ENCODE measurements at regions not wholly inside any gene's neighbourhood (a gene's known extent, or its start where the extent isn't known, plus 50 kb on each side); places are given as distances from the start of the nearest gene placed in this dataset.

GRCh38 chr6:21354805-21355238 lies 238.7 kb upstream of the SOX4 start:
- no peak for ATAC-seq
- TF ChIP-seq, protein P1, sequence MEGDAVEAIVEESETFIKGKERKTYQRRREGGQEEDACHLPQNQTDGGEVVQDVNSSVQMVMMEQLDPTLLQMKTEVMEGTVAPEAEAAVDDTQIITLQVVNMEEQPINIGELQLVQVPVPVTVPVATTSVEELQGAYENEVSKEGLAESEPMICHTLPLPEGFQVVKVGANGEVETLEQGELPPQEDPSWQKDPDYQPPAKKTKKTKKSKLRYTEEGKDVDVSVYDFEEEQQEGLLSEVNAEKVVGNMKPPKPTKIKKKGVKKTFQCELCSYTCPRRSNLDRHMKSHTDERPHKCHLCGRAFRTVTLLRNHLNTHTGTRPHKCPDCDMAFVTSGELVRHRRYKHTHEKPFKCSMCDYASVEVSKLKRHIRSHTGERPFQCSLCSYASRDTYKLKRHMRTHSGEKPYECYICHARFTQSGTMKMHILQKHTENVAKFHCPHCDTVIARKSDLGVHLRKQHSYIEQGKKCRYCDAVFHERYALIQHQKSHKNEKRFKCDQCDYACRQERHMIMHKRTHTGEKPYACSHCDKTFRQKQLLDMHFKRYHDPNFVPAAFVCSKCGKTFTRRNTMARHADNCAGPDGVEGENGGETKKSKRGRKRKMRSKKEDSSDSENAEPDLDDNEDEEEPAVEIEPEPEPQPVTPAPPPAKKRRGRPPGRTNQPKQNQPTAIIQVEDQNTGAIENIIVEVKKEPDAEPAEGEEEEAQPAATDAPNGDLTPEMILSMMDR (IDR thresholded peaks at IDR 0.05): no peak
- TF ChIP-seq POLR2A (IDR thresholded peaks at IDR 0.05): no peak
- no peak for TF ChIP-seq EP300 (IDR thresholded peaks at IDR 0.05)
- no peak for TF ChIP-seq POLR2AphosphoS5 (IDR thresholded peaks at IDR 0.05)
- no peak overlapping the region for H3K4me3 ChIP-seq
- WGBS, 2 donors (ENCODE audit: low coverage in 1 of 2): 54 to 65% methylated on average over 3 of the region's 3 CpGs
- no peaks in the 10 kb centered on the region for H3K27me3 ChIP-seq
- H3K9me3 ChIP-seq: no peaks in the 10 kb centered on the region
- no peak overlapping the region for H3K27ac ChIP-seq
- no peaks in the 10 kb centered on the region for H3K4me1 ChIP-seq
- H3K36me3 ChIP-seq: no peaks in the 10 kb centered on the region

- no peaks in the 10 kb centered on the region for H3K27me3 ChIP-seq
- 85 to 89% methylated on average over 3 of the region's 4 CpGs for WGBS, 2 donors (ENCODE audit: low coverage in 1 of 2)
- no peak overlapping the region for H3K4me3 ChIP-seq
- no peak for ATAC-seq
- H3K27ac ChIP-seq: no peak overlapping the region
- no peaks in the 10 kb centered on the region for H3K9me3 ChIP-seq
- H3K36me3 ChIP-seq: no peaks in the 10 kb centered on the region
- TF ChIP-seq, protein P1 (IDR thresholded peaks at IDR 0.05): no peak
- no peak for TF ChIP-seq EP300 (IDR thresholded peaks at IDR 0.05)
- TF ChIP-seq POLR2AphosphoS5 (IDR thresholded peaks at IDR 0.05): no peak
- TF ChIP-seq POLR2A (IDR thresholded peaks at IDR 0.05): no peak
- no peaks in the 10 kb centered on the region for H3K4me1 ChIP-seq
Observed at GRCh38 chr6:21355638-21356037, 237.9 kb upstream of the SOX4 start.

DNA sequence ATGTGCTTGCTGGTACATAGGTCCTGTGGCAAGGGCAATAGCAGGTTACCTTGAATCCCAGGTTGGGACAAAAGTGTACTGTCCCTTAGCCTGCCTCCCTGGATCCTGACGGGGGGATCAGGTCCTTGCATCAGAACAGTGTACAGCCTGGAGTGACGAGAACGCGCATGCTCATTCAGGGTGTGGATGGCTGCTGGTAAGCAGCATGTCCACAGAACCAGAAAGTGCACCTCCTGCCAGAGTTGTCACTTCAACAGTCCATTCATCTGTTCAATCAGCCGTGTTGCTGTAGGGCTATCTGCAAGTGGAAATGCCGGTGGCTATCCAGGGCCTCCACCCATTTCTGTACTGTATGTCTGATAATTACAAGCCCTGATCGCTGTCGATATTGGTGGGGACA lies 236.3 kb upstream of the SOX4 start:
- Histone ChIP-seq H3K27me3 (no peaks in the 10 kb centered on the region), H3K27ac (no peak overlapping the region), H3K4me1 (no peaks in the 10 kb centered on the region), H3K4me3 (no peak overlapping the region), H3K36me3 (no peaks in the 10 kb centered on the region), H3K9me3 (no peaks in the 10 kb centered on the region)
- WGBS, 2 donors (ENCODE audit: low coverage in 1 of 2): 92% methylated on average over 4 of the region's 8 CpGs; no CpG with 5 or more reads in 1 of the 2 donors
- TF ChIP-seq EP300 (IDR thresholded peaks at IDR 0.05) (no peak), POLR2AphosphoS5 (IDR thresholded peaks at IDR 0.05) (no peak), POLR2A (IDR thresholded peaks at IDR 0.05) (no peak)
- TF ChIP-seq, protein P1 (IDR thresholded peaks at IDR 0.05): no peak
- no peak for ATAC-seq

DNA sequence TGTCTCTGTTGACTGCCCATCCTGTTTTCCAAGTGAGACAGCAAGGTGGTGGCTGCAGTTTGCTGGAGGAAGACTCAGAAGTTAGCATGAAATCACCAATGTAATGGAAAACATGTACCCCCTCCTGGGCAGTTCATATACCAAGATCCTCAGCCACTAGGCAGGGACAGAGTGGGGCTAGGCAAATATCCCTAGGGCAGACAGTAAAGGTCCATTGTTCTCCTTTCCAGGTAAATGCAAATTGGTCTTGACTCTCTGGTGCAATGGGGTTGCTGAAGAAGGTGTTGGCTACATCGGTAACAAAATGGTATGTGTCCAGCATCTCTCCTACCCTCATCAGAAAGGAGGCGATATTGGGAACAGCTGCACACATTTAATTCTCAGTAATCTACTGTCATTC lies 233.6 kb upstream of the SOX4 start:
- WGBS, 2 donors (ENCODE audit: low coverage in 1 of 2): 80 to 96% methylated on average over 1 to 2 of the region's 2 CpGs
- H3K4me3 ChIP-seq: no peak overlapping the region
- H3K9me3 ChIP-seq: no peaks in the 10 kb centered on the region
- no peaks in the 10 kb centered on the region for H3K27me3 ChIP-seq
- no peak for ATAC-seq
- TF ChIP-seq EP300 (IDR thresholded peaks at IDR 0.05): no peak
- no peaks in the 10 kb centered on the region for H3K36me3 ChIP-seq
- H3K27ac ChIP-seq: no peak overlapping the region
- no peaks in the 10 kb centered on the region for H3K4me1 ChIP-seq

GRCh38 chr6:21360336-21360735 lies 233.2 kb upstream of the SOX4 start:
- no peak overlapping the region for H3K27ac ChIP-seq
- H3K4me1 ChIP-seq: no peaks in the 10 kb centered on the region
- 86 to 98% methylated on average over 6 of the region's 6 CpGs for WGBS, 2 donors (ENCODE audit: low coverage in 1 of 2)
- ATAC-seq: no peak
- H3K9me3 ChIP-seq: no peaks in the 10 kb centered on the region
- no peak for TF ChIP-seq POLR2A (IDR thresholded peaks at IDR 0.05)
- no peak for TF ChIP-seq POLR2AphosphoS5 (IDR thresholded peaks at IDR 0.05)
- TF ChIP-seq, protein P1 (IDR thresholded peaks at IDR 0.05): no peak
- no peak for TF ChIP-seq EP300 (IDR thresholded peaks at IDR 0.05)
- no peaks in the 10 kb centered on the region for H3K36me3 ChIP-seq
- no peak overlapping the region for H3K4me3 ChIP-seq
- H3K27me3 ChIP-seq: no peaks in the 10 kb centered on the region
